Activated naive CD8-positive, alpha-beta T cell treated with anti-CD3 and anti-CD28 coated beads for 36 hours (primary cell): ENCODE measurements at regions not wholly inside any gene's neighbourhood (a gene's known extent, or its start where the extent isn't known, plus 50 kb on each side); places are given as distances from the start of the nearest gene placed in this dataset.

Source experiments
- DNase-seq: peaks from one replicate; pipeline ENCODE4 v3.0.0; 2021
- H3K27ac Mint-ChIP-seq: one replicate; pipeline ENCODE4 v1.8.0; 2022; ENCODE audit warnings: mild to moderate bottlenecking, moderate library complexity, mixed read lengths
- H3K27me3 Mint-ChIP-seq: one replicate; pipeline ENCODE4 v1.8.0; 2022; ENCODE audit warnings: mild to moderate bottlenecking, mixed read lengths
- H3K36me3 Mint-ChIP-seq: one replicate; pipeline ENCODE4 v1.8.0; 2021; ENCODE audit warnings: mild to moderate bottlenecking, mixed read lengths
- H3K4me1 Mint-ChIP-seq: one replicate; pipeline ENCODE4 v1.8.0; 2021; ENCODE audit warnings: mixed read lengths
- H3K4me3 Mint-ChIP-seq: one replicate; pipeline ENCODE4 v1.8.0; 2022; ENCODE audit warnings: mild to moderate bottlenecking, moderate library complexity, mixed read lengths
- H3K9me3 Mint-ChIP-seq: one replicate; pipeline ENCODE4 v1.8.0; 2022; ENCODE audit warnings: mixed read lengths

GRCh38 chr17:5677620-5678019 is 93.3 kb upstream of the NLRP1 start:
- no peak for DNase-seq
- Mint-ChIP-seq H3K4me1 (no peaks in the 10 kb centered on the region), H3K27ac (no peak overlapping the region), H3K27me3 (peaks cover 33% of the 10 kb centered on the region), H3K9me3 (peaks cover 2% of the 10 kb centered on the region), H3K4me3 (no peak overlapping the region), H3K36me3 (no peaks in the 10 kb centered on the region)

- DNase-seq = no peak
- Mint-ChIP-seq H3K36me3 (no peaks in the 10 kb centered on the region), H3K4me1 (no peaks in the 10 kb centered on the region), H3K4me3 (no peak overlapping the region), H3K27ac (no peak overlapping the region), H3K27me3 (peaks cover 32% of the 10 kb centered on the region), H3K9me3 (peaks cover 2% of the 10 kb centered on the region)
Measured at GRCh38 chr17:5678171-5678570, 93.9 kb upstream of the NLRP1 start.

- H3K9me3 Mint-ChIP-seq = peaks cover 2% of the 10 kb centered on the region
- no peak overlapping the region for H3K27ac Mint-ChIP-seq
- no peak for DNase-seq
- H3K4me1 Mint-ChIP-seq = no peaks in the 10 kb centered on the region
- no peaks in the 10 kb centered on the region for H3K36me3 Mint-ChIP-seq
- H3K4me3 Mint-ChIP-seq = no peak overlapping the region
- peaks cover 29% of the 10 kb centered on the region for H3K27me3 Mint-ChIP-seq
Measured at GRCh38 chr17:5680766-5681165, 96.5 kb upstream of the NLRP1 start.

- no peaks in the 10 kb centered on the region for H3K4me1 Mint-ChIP-seq
Measured at GRCh38 chr17:5683241-5683640, 98.9 kb upstream of the NLRP1 start.

GRCh38 chr17:5686074-5686635 is 101.8 kb upstream of the NLRP1 start:
- Mint-ChIP-seq H3K27me3 (peaks cover 29% of the 10 kb centered on the region), H3K4me3 (no peak overlapping the region), H3K9me3 (no peaks in the 10 kb centered on the region), H3K4me1 (no peaks in the 10 kb centered on the region), H3K27ac (no peak overlapping the region), H3K36me3 (no peaks in the 10 kb centered on the region)
- DNase-seq = no peak

More at GRCh38 chr17:5683241-5683640, 98.9 kb upstream of the NLRP1 start:
- Mint-ChIP-seq H3K36me3 (no peaks in the 10 kb centered on the region), H3K4me3 (no peak overlapping the region), H3K9me3 (peaks cover 2% of the 10 kb centered on the region), H3K27me3 (peaks cover 29% of the 10 kb centered on the region), H3K27ac (no peak overlapping the region)
- DNase-seq = no peak

- DNase-seq = no peak
- no peaks in the 10 kb centered on the region for H3K9me3 Mint-ChIP-seq
- no peaks in the 10 kb centered on the region for H3K4me1 Mint-ChIP-seq
- H3K4me3 Mint-ChIP-seq = no peak overlapping the region
- H3K36me3 Mint-ChIP-seq = no peaks in the 10 kb centered on the region
- H3K27me3 Mint-ChIP-seq = peaks cover 17% of the 10 kb centered on the region
- H3K27ac Mint-ChIP-seq = no peak overlapping the region
Measured at GRCh38 chr17:5687646-5688045, 103.3 kb upstream of the NLRP1 start.

GRCh38 chr17:5693821-5694220 is 109.5 kb upstream of the NLRP1 start:
- Mint-ChIP-seq H3K4me3 (no peak overlapping the region), H3K36me3 (no peaks in the 10 kb centered on the region), H3K27ac (no peak overlapping the region), H3K4me1 (no peaks in the 10 kb centered on the region), H3K27me3 (peaks cover 11% of the 10 kb centered on the region), H3K9me3 (no peaks in the 10 kb centered on the region)
- no peak for DNase-seq

- H3K4me3 Mint-ChIP-seq = no peak overlapping the region
- H3K27ac Mint-ChIP-seq = no peak overlapping the region
- no peaks in the 10 kb centered on the region for H3K9me3 Mint-ChIP-seq
- no peaks in the 10 kb centered on the region for H3K36me3 Mint-ChIP-seq
- DNase-seq = no peak
- H3K4me1 Mint-ChIP-seq = no peaks in the 10 kb centered on the region
- H3K27me3 Mint-ChIP-seq = peaks cover 14% of the 10 kb centered on the region
Measured at GRCh38 chr17:5694551-5694950, 110.2 kb upstream of the NLRP1 start.

- no peak for DNase-seq
- Mint-ChIP-seq H3K27me3 (peaks cover 10% of the 10 kb centered on the region), H3K36me3 (no peaks in the 10 kb centered on the region), H3K4me3 (no peak overlapping the region), H3K4me1 (no peaks in the 10 kb centered on the region), H3K9me3 (no peaks in the 10 kb centered on the region), H3K27ac (no peak overlapping the region)
Measured at GRCh38 chr17:5695480-5695879, 111.2 kb upstream of the NLRP1 start.

- H3K4me1 Mint-ChIP-seq = no peaks in the 10 kb centered on the region
- H3K36me3 Mint-ChIP-seq = no peaks in the 10 kb centered on the region
- DNase-seq = no peak
- H3K9me3 Mint-ChIP-seq = no peaks in the 10 kb centered on the region
- no peak overlapping the region for H3K27ac Mint-ChIP-seq
- H3K4me3 Mint-ChIP-seq = no peak overlapping the region
- H3K27me3 Mint-ChIP-seq = peaks cover 15% of the 10 kb centered on the region
Measured at GRCh38 chr17:5698959-5699358, 114.7 kb upstream of the NLRP1 start.

- Mint-ChIP-seq H3K27me3 (peaks cover 17% of the 10 kb centered on the region), H3K4me1 (no peaks in the 10 kb centered on the region), H3K4me3 (no peak overlapping the region), H3K27ac (no peak overlapping the region), H3K9me3 (no peaks in the 10 kb centered on the region), H3K36me3 (no peaks in the 10 kb centered on the region)
- no peak for DNase-seq
Measured at GRCh38 chr17:5699814-5700213, 115.5 kb upstream of the NLRP1 start.

GRCh38 chr17:5700745-5701144 is 116.4 kb upstream of the NLRP1 start:
- DNase-seq = no peak
- no peaks in the 10 kb centered on the region for H3K9me3 Mint-ChIP-seq
- H3K4me3 Mint-ChIP-seq = no peak overlapping the region
- H3K36me3 Mint-ChIP-seq = no peaks in the 10 kb centered on the region
- no peak overlapping the region for H3K27ac Mint-ChIP-seq
- H3K27me3 Mint-ChIP-seq = peaks cover 23% of the 10 kb centered on the region
- no peaks in the 10 kb centered on the region for H3K4me1 Mint-ChIP-seq

GRCh38 chr17:5701381-5701780 is 117.1 kb upstream of the NLRP1 start:
- DNase-seq = no peak
- no peak overlapping the region for H3K27ac Mint-ChIP-seq

GRCh38 chr17:5702951-5703510 is 118.7 kb upstream of the NLRP1 start:
- H3K4me3 Mint-ChIP-seq = no peak overlapping the region
- H3K4me1 Mint-ChIP-seq = no peaks in the 10 kb centered on the region
- no peak for DNase-seq
- H3K27ac Mint-ChIP-seq = no peak overlapping the region
- peaks cover 26% of the 10 kb centered on the region for H3K27me3 Mint-ChIP-seq
- H3K9me3 Mint-ChIP-seq = no peaks in the 10 kb centered on the region
- H3K36me3 Mint-ChIP-seq = no peaks in the 10 kb centered on the region

More at GRCh38 chr17:5701381-5701780, 117.1 kb upstream of the NLRP1 start:
- Mint-ChIP-seq H3K9me3 (no peaks in the 10 kb centered on the region), H3K4me1 (no peaks in the 10 kb centered on the region), H3K27me3 (peaks cover 24% of the 10 kb centered on the region), H3K4me3 (no peak overlapping the region), H3K36me3 (no peaks in the 10 kb centered on the region)

GRCh38 chr17:5703736-5704135 is 119.4 kb upstream of the NLRP1 start:
- Mint-ChIP-seq H3K27me3 (peaks cover 20% of the 10 kb centered on the region), H3K4me1 (no peaks in the 10 kb centered on the region), H3K4me3 (no peak overlapping the region), H3K9me3 (no peaks in the 10 kb centered on the region), H3K27ac (no peak overlapping the region), H3K36me3 (no peaks in the 10 kb centered on the region)
- no peak for DNase-seq

- no peaks in the 10 kb centered on the region for H3K4me1 Mint-ChIP-seq
- peak; percentile 4 for DNase-seq
- H3K27me3 Mint-ChIP-seq = peaks cover 21% of the 10 kb centered on the region
- H3K27ac Mint-ChIP-seq = no peak overlapping the region
- H3K4me3 Mint-ChIP-seq = no peak overlapping the region
- H3K36me3 Mint-ChIP-seq = no peaks in the 10 kb centered on the region
- peaks cover under 1% of the 10 kb centered on the region for H3K9me3 Mint-ChIP-seq
Measured at GRCh38 chr17:5705081-5705875, 121.0 kb upstream of the NLRP1 start.
